ENCODE measurements at regions not wholly inside any gene's neighbourhood (a gene's known extent, or its start where the extent isn't known, plus 50 kb on each side); places are given as distances from the start of the nearest gene placed in this dataset.

- Histone ChIP-seq H3K36me3 (ENCODE audit: control insufficient read depth in 2 of 2, insufficient read depth in 2 of 2, low read length in 1 of 2) (no peaks in the 10 kb centered on the region), H3K4me1 (ENCODE audit: control insufficient read depth, insufficient read depth, low read length) (no peaks in the 10 kb centered on the region), H3K4me3 (no peak overlapping the region), H2AFZ (ENCODE audit: control insufficient read depth, low read depth, low read length) (no peak overlapping the region), H3K79me2 (ENCODE audit: control insufficient read depth, insufficient read depth, low read length) (no peaks in the 10 kb centered on the region), H3K27me3 (replicated peaks in 1 of 2; ENCODE audit: control insufficient read depth in 2 of 2, insufficient read depth in 2 of 2, low read length in 1 of 2) (no peaks in the 10 kb centered on the region; a peak in 1 of 4 replicates), H3K9me3 (replicated peaks; ENCODE audit: control insufficient read depth, insufficient read depth, low read length) (no peaks in the 10 kb centered on the region), H4K20me1 (ENCODE audit: control insufficient read depth, insufficient read depth) (no peaks in the 10 kb centered on the region), H3K27ac (ENCODE audit: control insufficient read depth, insufficient read depth) (no peak overlapping the region), H3K9ac (ENCODE audit: control insufficient read depth, insufficient read depth, low read length) (no peak overlapping the region), H3K4me2 (ENCODE audit: control insufficient read depth, insufficient read depth) (no peak overlapping the region)
- no TSS peak for BruUV-seq (replicated peaks)
- DNase-seq (ENCODE audit: low read depth, low spot score) (no peak), ATAC-seq (no peak), FAIRE-seq (no peak)
- ChIA-PET SMC1A (ENCODE audit: uncharacterized antibody, unreplicated experiment) (no interaction called here), CTCF (no interaction called here), POLR2A (interaction anchor here (0.6 kb wide), 1 partner anchor 202 kb away, joined by 3 read pairs; no protein-coding TSS in a partner anchor), RAD21 (ENCODE audit: unreplicated experiment) (no interaction called here)
- in situ Hi-C loops (cut with MboI) = no loop called here
- 14% methylated on average over 6 of the region's 6 CpGs for WGBS (ENCODE audit: insufficient coverage, insufficient replicate concordance, low lambda C conversion rate, missing lambda C conversion rate)
- TF ChIP-seq IKZF1 (conservative IDR thresholded peaks at IDR 0.05) = no peak
- no peak for TF ChIP-seq RCOR1 (conservative IDR thresholded peaks at IDR 0.05; ENCODE audit: low read depth, low read length)
- no peak for TF ChIP-seq HCFC1 (IDR thresholded peaks at IDR 0.05; ENCODE audit: low read length)
- intact Hi-C loops (cut with micrococcal nuclease; ENCODE audit: unreplicated experiment) = no loop called here
Measured at GRCh38 chr6:14590586-14590985, 473.0 kb downstream of the CD83 start.

DNA sequence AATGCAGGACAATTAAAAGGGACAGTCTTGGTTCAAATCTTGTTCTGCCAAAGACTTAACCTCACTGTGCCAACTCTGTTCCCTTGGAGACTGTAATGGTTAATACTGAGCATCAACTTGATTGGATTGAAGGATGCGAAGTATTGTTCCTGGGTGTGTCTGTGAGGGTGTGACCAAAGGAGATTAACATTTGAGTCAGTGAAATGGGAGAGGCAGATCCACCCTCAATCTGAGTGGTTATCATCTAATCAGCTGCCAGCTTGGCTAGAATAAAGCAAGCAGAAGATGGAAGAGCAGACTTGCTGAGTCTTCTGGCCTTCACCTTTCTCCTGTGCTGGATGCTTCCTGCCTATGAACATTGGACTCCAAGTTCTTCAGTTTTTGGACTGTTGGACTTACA, 474.4 kb downstream of the CD83 start:
- TF ChIP-seq SREBF1 (IDR thresholded peaks at IDR 0.05; ENCODE audit: low read length) = no peak
- TF ChIP-seq ZNF24 (IDR thresholded peaks at IDR 0.05) = no peak
- no peak for TF ChIP-seq CREB1 (IDR thresholded peaks at IDR 0.05; ENCODE audit: low read depth)
- no peak for TF ChIP-seq BRCA1 (IDR thresholded peaks at IDR 0.05; ENCODE audit: low read depth, low read length)
- no peak for TF ChIP-seq SMAD1 (IDR thresholded peaks at IDR 0.05; ENCODE audit: low read depth, partially characterized antibody)
- TF ChIP-seq YBX1 (IDR thresholded peaks at IDR 0.05) = no peak
- TF ChIP-seq SIX5 (IDR thresholded peaks at IDR 0.05; ENCODE audit: low read depth, low read length, severe bottlenecking) = no peak
- TF ChIP-seq MTA3 (IDR thresholded peaks at IDR 0.05; ENCODE audit: borderline replicate concordance, low read length) = no peak
- no peak for TF ChIP-seq MYC (IDR thresholded peaks at IDR 0.05; ENCODE audit: insufficient read depth, insufficient read length, insufficient replicate concordance, low read length, severe bottlenecking)
- Histone ChIP-seq H3K9ac (ENCODE audit: control insufficient read depth, insufficient read depth, low read length) (no peak overlapping the region), H3K79me2 (ENCODE audit: control insufficient read depth, insufficient read depth, low read length) (no peaks in the 10 kb centered on the region), H3K4me1 (ENCODE audit: control insufficient read depth, insufficient read depth, low read length) (no peaks in the 10 kb centered on the region), H4K20me1 (ENCODE audit: control insufficient read depth, insufficient read depth) (no peaks in the 10 kb centered on the region), H3K4me2 (ENCODE audit: control insufficient read depth, insufficient read depth) (no peak overlapping the region), H2AFZ (ENCODE audit: control insufficient read depth, low read depth, low read length) (no peak overlapping the region), H3K9me3 (replicated peaks; ENCODE audit: control insufficient read depth, insufficient read depth, low read length) (no peaks in the 10 kb centered on the region; the same call in 2 of the 3 replicates), H3K4me3 (no peak overlapping the region), H3K27me3 (replicated peaks in 1 of 2; ENCODE audit: control insufficient read depth in 2 of 2, insufficient read depth in 2 of 2, low read length in 1 of 2) (no peaks in the 10 kb centered on the region; a peak in 1 of 4 replicates), H3K27ac (ENCODE audit: control insufficient read depth, insufficient read depth) (no peak overlapping the region), H3K36me3 (ENCODE audit: control insufficient read depth in 2 of 2, insufficient read depth in 2 of 2, low read length in 1 of 2) (no peaks in the 10 kb centered on the region)
- intact Hi-C loops (cut with micrococcal nuclease; ENCODE audit: unreplicated experiment) = no loop called here
- WGBS (ENCODE audit: insufficient coverage, insufficient replicate concordance, low lambda C conversion rate, missing lambda C conversion rate) = 33% methylated on average over 1 of the region's 1 CpG
- in situ Hi-C loops (cut with MboI) = no loop called here
- ChIA-PET SMC1A (ENCODE audit: uncharacterized antibody, unreplicated experiment) (interaction anchor here (1.4 kb wide), 1 partner anchor 10 kb away, joined by 3 read pairs; no protein-coding TSS in a partner anchor), CTCF (no interaction called here), RAD21 (ENCODE audit: unreplicated experiment) (no interaction called here), POLR2A (no interaction called here)
- FAIRE-seq (no peak), DNase-seq (ENCODE audit: low read depth, low spot score) (no peak), ATAC-seq (no peak)
- no TSS peak for BruUV-seq (replicated peaks)

All from GM12878 (cell line).